MM.1S (cell line): ENCODE measurements at regions not wholly inside any gene's neighbourhood (a gene's known extent, or its start where the extent isn't known, plus 50 kb on each side); places are given as distances from the start of the nearest gene placed in this dataset.

ENCODE experiments used
- EZH2 ChIP-seq: fragments of 300-600 bp; sonication (generic); optimal IDR thresholded peaks from 2 replicates; pipeline ENCODE3; 2017; ENCODE audit warnings: low read depth, mild to moderate bottlenecking, antibody characterized with exemption, low read length, mixed read lengths
- EZH2phosphoT487 ChIP-seq: fragments of 300-600 bp; sonication (generic); IDR thresholded peaks from 2 replicates; pipeline ENCODE4 v1.6.1; 2018; ENCODE audit warnings: antibody characterized with exemption, low read length
- TF ChIP-seq, protein P1 (sequence below): fragments of 300-600 bp; sonication (generic); IDR thresholded peaks from 2 replicates; pipeline ENCODE4 v1.5.1; 2016; ENCODE audit warnings: antibody characterized with exemption, low read length, mixed read lengths

DNA sequence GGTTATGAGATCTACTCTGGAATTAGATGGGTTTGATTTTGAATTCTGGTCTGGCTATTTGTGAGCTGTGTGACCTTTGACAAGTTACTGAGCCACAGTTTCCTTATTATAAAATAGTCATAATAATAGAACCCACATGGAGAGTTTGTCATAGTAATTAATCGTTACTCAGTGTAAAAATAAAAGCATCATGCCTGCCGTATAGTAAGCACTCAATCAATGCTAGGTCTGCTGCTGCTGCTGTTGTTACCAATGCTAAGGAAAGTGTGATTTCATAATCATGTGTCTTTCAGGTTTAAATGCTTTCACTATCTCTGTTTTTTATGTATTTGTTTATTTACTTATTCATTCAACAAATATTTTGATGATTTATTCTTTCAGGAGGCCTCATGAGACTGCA, 539.9 kb upstream of the SEL1L start:
- TF ChIP-seq, protein P1, sequence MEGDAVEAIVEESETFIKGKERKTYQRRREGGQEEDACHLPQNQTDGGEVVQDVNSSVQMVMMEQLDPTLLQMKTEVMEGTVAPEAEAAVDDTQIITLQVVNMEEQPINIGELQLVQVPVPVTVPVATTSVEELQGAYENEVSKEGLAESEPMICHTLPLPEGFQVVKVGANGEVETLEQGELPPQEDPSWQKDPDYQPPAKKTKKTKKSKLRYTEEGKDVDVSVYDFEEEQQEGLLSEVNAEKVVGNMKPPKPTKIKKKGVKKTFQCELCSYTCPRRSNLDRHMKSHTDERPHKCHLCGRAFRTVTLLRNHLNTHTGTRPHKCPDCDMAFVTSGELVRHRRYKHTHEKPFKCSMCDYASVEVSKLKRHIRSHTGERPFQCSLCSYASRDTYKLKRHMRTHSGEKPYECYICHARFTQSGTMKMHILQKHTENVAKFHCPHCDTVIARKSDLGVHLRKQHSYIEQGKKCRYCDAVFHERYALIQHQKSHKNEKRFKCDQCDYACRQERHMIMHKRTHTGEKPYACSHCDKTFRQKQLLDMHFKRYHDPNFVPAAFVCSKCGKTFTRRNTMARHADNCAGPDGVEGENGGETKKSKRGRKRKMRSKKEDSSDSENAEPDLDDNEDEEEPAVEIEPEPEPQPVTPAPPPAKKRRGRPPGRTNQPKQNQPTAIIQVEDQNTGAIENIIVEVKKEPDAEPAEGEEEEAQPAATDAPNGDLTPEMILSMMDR: no peak
- TF ChIP-seq EZH2 (no peak), EZH2phosphoT487 (no peak)
